Pulmonary artery endothelial cell (primary cell): ENCODE measurements at regions not wholly inside any gene's neighbourhood (a gene's known extent, or its start where the extent isn't known, plus 50 kb on each side); places are given as distances from the start of the nearest gene placed in this dataset.
"Not testable (repeated sequence)": the region's sequence is repeated elsewhere in the genome, so short reads cannot be mapped to it uniquely, and the experiment has no call there.

Experiments used
- DNase-seq: peaks from one replicate; pipeline ENCODE4 v3.0.0-alpha.2; 2011; ENCODE audit warnings: low read depth, low spot score

- not testable (repeated sequence) for DNase-seq
Observed at GRCh38 chr13:100776686-100777085, 102.1 kb upstream of the TMTC4 start.

- no peak for DNase-seq
Observed at GRCh38 chr13:100773923-100774663, 99.5 kb upstream of the TMTC4 start.

- DNase-seq = no peak
Observed at GRCh38 chr13:100773429-100773828, 98.8 kb upstream of the TMTC4 start.

- no peak for DNase-seq
Observed at GRCh38 chr13:100767192-100767591, 92.6 kb upstream of the TMTC4 start.

- DNase-seq = not testable (repeated sequence)
Observed at GRCh38 chr13:100766570-100766969, 92.0 kb upstream of the TMTC4 start.

GRCh38 chr13:100764937-100765336 lies 90.3 kb upstream of the TMTC4 start:
- no peak for DNase-seq

GRCh38 chr13:100762126-100762525 lies 87.5 kb upstream of the TMTC4 start:
- not testable (repeated sequence) for DNase-seq

- no peak for DNase-seq
Observed at GRCh38 chr13:100755891-100756290, 81.3 kb upstream of the TMTC4 start.

GRCh38 chr13:100754459-100754858 lies 79.9 kb upstream of the TMTC4 start:
- DNase-seq = no peak

GRCh38 chr13:100753376-100753775 lies 78.8 kb upstream of the TMTC4 start:
- no peak for DNase-seq

GRCh38 chr13:100751826-100752225 lies 77.2 kb upstream of the TMTC4 start:
- no peak for DNase-seq

- no peak for DNase-seq
Observed at GRCh38 chr13:100746953-100747683, 72.5 kb upstream of the TMTC4 start.

- DNase-seq = no peak
Observed at GRCh38 chr13:100738176-100738855, 63.7 kb upstream of the TMTC4 start.

GRCh38 chr13:100735494-100735893 lies 60.9 kb upstream of the TMTC4 start:
- DNase-seq = no peak

- DNase-seq = no peak
Observed at GRCh38 chr13:100734194-100734720, 59.7 kb upstream of the TMTC4 start.

GRCh38 chr13:100733261-100733660 lies 58.7 kb upstream of the TMTC4 start:
- no peak for DNase-seq

- no peak for DNase-seq
Observed at GRCh38 chr13:100728201-100728600, 53.6 kb upstream of the TMTC4 start.

- DNase-seq = no peak
Observed at GRCh38 chr13:100725472-100725871, 50.9 kb upstream of the TMTC4 start.

GRCh38 chr13:100724568-100724967 lies 50.0 kb upstream of the TMTC4 start:
- no peak for DNase-seq
